ENCODE measurements at regions not wholly inside any gene's neighbourhood (a gene's known extent, or its start where the extent isn't known, plus 50 kb on each side); places are given as distances from the start of the nearest gene placed in this dataset.

GRCh38 chr9:3028535-3028934, 184.6 kb upstream of the PUM3 start:
- no peak for TF ChIP-seq POLR2A (IDR thresholded peaks at IDR 0.05)
- no peak for TF ChIP-seq CTCF (IDR thresholded peaks at IDR 0.05)

Measured in vagina (tissue), 2 donors.